ENCODE measurements at regions not wholly inside any gene's neighbourhood (a gene's known extent, or its start where the extent isn't known, plus 50 kb on each side); places are given as distances from the start of the nearest gene placed in this dataset.

DNA sequence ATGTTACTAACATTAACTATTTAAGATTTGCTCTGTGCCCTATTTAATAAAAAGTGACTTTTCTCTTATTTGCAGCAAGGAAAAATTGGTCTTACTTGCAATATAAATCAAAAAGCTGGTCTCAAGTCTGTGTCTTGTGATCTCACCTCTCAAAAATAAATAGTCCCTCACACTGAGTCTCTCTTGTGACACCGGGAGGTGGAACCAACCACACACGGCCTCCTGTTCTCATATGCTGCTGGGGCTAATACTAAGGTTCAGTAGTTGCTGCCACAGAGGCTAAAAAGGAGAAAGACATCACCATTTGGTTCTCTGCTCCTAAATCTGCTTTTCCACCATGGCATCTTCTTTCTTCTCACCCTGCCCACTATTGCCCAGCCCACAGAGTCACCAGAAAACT, 175.8 kb upstream of the FTMT start:
- no peak overlapping the region for H4K8ac ChIP-seq (ENCODE audit: low read depth in 2 of 2, low read length in 2 of 2)
- no peak overlapping the region for H2BK15ac ChIP-seq (ENCODE audit: low read depth, low read length)
- TF ChIP-seq BHLHE40 (IDR thresholded peaks at IDR 0.05; ENCODE audit: low read depth, low read length) (no peak), NFE2L2 (IDR thresholded peaks at IDR 0.05; ENCODE audit: low read depth, low read length) (no peak), CEBPB (IDR thresholded peaks at IDR 0.05; ENCODE audit: low read depth, low read length) (no peak), RAD21 (IDR thresholded peaks at IDR 0.05; ENCODE audit: low read length) (no peak), MAZ (IDR thresholded peaks at IDR 0.05; ENCODE audit: borderline replicate concordance, low read depth, low read length) (no peak), SMC3 (IDR thresholded peaks at IDR 0.05; ENCODE audit: low read depth, low read length) (no peak), MAFK (IDR thresholded peaks at IDR 0.05; ENCODE audit: low read depth, low read length) (no peak), CHD1 (IDR thresholded peaks at IDR 0.05; ENCODE audit: low read depth, low read length) (no peak), RFX5 (IDR thresholded peaks at IDR 0.05; ENCODE audit: low read depth, low read length) (no peak), FOS (IDR thresholded peaks at IDR 0.05; ENCODE audit: low read depth, low read length) (no peak), POLR2A (IDR thresholded peaks at IDR 0.05; ENCODE audit: low read depth, low read length) (no peak), MXI1 (IDR thresholded peaks at IDR 0.05; ENCODE audit: borderline replicate concordance, low read depth, low read length) (no peak)
- TF ChIP-seq, protein P1, sequence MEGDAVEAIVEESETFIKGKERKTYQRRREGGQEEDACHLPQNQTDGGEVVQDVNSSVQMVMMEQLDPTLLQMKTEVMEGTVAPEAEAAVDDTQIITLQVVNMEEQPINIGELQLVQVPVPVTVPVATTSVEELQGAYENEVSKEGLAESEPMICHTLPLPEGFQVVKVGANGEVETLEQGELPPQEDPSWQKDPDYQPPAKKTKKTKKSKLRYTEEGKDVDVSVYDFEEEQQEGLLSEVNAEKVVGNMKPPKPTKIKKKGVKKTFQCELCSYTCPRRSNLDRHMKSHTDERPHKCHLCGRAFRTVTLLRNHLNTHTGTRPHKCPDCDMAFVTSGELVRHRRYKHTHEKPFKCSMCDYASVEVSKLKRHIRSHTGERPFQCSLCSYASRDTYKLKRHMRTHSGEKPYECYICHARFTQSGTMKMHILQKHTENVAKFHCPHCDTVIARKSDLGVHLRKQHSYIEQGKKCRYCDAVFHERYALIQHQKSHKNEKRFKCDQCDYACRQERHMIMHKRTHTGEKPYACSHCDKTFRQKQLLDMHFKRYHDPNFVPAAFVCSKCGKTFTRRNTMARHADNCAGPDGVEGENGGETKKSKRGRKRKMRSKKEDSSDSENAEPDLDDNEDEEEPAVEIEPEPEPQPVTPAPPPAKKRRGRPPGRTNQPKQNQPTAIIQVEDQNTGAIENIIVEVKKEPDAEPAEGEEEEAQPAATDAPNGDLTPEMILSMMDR (conservative IDR thresholded peaks at IDR 0.05; ENCODE audit: low read depth, low read length) = no peak
- TF ChIP-seq, protein P2, sequence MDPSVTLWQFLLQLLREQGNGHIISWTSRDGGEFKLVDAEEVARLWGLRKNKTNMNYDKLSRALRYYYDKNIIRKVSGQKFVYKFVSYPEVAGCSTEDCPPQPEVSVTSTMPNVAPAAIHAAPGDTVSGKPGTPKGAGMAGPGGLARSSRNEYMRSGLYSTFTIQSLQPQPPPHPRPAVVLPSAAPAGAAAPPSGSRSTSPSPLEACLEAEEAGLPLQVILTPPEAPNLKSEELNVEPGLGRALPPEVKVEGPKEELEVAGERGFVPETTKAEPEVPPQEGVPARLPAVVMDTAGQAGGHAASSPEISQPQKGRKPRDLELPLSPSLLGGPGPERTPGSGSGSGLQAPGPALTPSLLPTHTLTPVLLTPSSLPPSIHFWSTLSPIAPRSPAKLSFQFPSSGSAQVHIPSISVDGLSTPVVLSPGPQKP (IDR thresholded peaks at IDR 0.05; ENCODE audit: borderline replicate concordance, low read depth, low read length) = no peak
- no peak overlapping the region for H3K9ac ChIP-seq (ENCODE audit: low read depth, low read length)
- H3K36me3 ChIP-seq (ENCODE audit: control insufficient read depth, insufficient read depth, low read length) = no peaks in the 10 kb centered on the region
- no peak overlapping the region for H2BK5ac ChIP-seq (ENCODE audit: low read depth, low read length, poor library complexity, severe bottlenecking)
- H3K4ac ChIP-seq (ENCODE audit: low read depth, low read length) = no peak overlapping the region
- H2AK9ac ChIP-seq (replicated peaks; ENCODE audit: low read depth, low read length, poor library complexity) = no peak overlapping the region
- H3K4me3 ChIP-seq (ENCODE audit: insufficient read depth, low read depth, low read length) = no peak overlapping the region
- no peak overlapping the region for H4K91ac ChIP-seq (ENCODE audit: insufficient read depth, low read depth, low read length)
- intact Hi-C loops (cut with micrococcal nuclease) (no loop called here), dilution Hi-C loops (cut with HindIII; ENCODE audit: low sequenced_read_pairs, unreplicated experiment) (no loop called here), in situ Hi-C loops (cut with MboI; ENCODE audit: low sequenced_read_pairs) (no loop called here)
- ChIA-PET POLR2A (ENCODE audit: unreplicated experiment) (no interaction called here), CTCF (no interaction called here)
- H4K5ac ChIP-seq (ENCODE audit: low read depth, low read length) = no peak overlapping the region
- no peaks in the 10 kb centered on the region for H4K20me1 ChIP-seq (ENCODE audit: insufficient read depth, low read length)
- WGBS, 2 experiments (ENCODE audit: extremely low coverage in 2 of 2, insufficient read length in 1 of 2) = 40% methylated on average over 1 of the region's 2 CpGs; no CpG with 5 or more reads in 1 of the 2 experiments
- no peak overlapping the region for H3K18ac ChIP-seq (ENCODE audit: low read depth, low read length)
- no peak overlapping the region for H2AFZ ChIP-seq (replicated peaks; ENCODE audit: low read length, poor library complexity)
- BruUV-seq (replicated peaks) = no TSS peak
- no peak overlapping the region for H3K4me2 ChIP-seq (ENCODE audit: low read depth, low read length)
- H3K27ac ChIP-seq (ENCODE audit: insufficient read depth, low read length) = no peak overlapping the region
- no peaks in the 10 kb centered on the region for H3K9me1 ChIP-seq (ENCODE audit: insufficient read depth, low read length)
- no peaks in the 10 kb centered on the region for H3K27me3 ChIP-seq (ENCODE audit: control insufficient read depth, insufficient read depth, low read length)
- H3K4me1 ChIP-seq (ENCODE audit: control insufficient read depth, insufficient read depth, low read length) = no peaks in the 10 kb centered on the region
- no peaks in the 10 kb centered on the region for H3K79me1 ChIP-seq (ENCODE audit: low read depth in 1 of 2, low read length in 2 of 2)
- DNase-seq = no peak
- no peak overlapping the region for H3K23ac ChIP-seq (ENCODE audit: low read depth, low read length)
- no peaks in the 10 kb centered on the region for H3K9me3 ChIP-seq (ENCODE audit: control insufficient read depth, insufficient read depth, low read length)
- H2AK5ac ChIP-seq (ENCODE audit: low read depth, low read length) = no peak overlapping the region
- no peak overlapping the region for H2BK20ac ChIP-seq (ENCODE audit: low read depth, low read length)
- no peak overlapping the region for H3K14ac ChIP-seq (replicated peaks; ENCODE audit: low read depth, low read length)
- no peak overlapping the region for H3K56ac ChIP-seq (ENCODE audit: extremely low read depth, insufficient read depth, low read length)
- ATAC-seq (ENCODE audit: low read depth) = no peak
- H2BK120ac ChIP-seq (ENCODE audit: low read depth, low read length) = no peak overlapping the region

Data from IMR-90 (cell line).